A549 (cell line): ENCODE measurements at regions not wholly inside any gene's neighbourhood (a gene's known extent, or its start where the extent isn't known, plus 50 kb on each side); places are given as distances from the start of the nearest gene placed in this dataset.
A peak's percentile ranks its signal among the peaks of the same experiment; 100 is the strongest.

Experiments
- ATAC-seq, 2 experiments: fragments of 200-7000 bp in 1 of 2; fragments of >200 bp in 1 of 2; cut with Nextera tagmentation in 1 of 2; cut with Tn5 transposase in 1 of 2; 3 replicates each; pipeline versions ENCODE4 v1.8.0 to v1.9.1; 2018 to 2020; ENCODE audit warnings: mild to moderate bottlenecking in 1 of 2, moderate library complexity in 1 of 2
- CTCF ChIA-PET: fragments of 300-600 bp; sonication (Branson Sonifier 250); formaldehyde crosslinking; extraction: SDS; loops from one replicate; lab custom pipeline; 2021; ENCODE audit warnings: antibody characterized with exemption, inconsistent platforms; lab: Yijun Ruan, JAX
- POLR2A ChIA-PET: fragments of 350-600 bp; formaldehyde crosslinking; extraction: SDS; loops from one replicate; lab custom pipeline; 2021; ENCODE audit warnings: antibody characterized with exemption, inconsistent platforms; lab: Yijun Ruan, JAX
- DNase-seq, 2 experiments: peaks; one replicate each; pipeline versions ENCODE4 v3.0.0 to v3.0.0-alpha.2; 2011 to 2016; ENCODE audit warnings: low read depth in 1 of 2, low spot score in 1 of 2
- FAIRE-seq: peaks from 2 replicates; lab custom pipeline; 2011; peaks lifted over from hg19 to GRCh38; lab: Jason Lieb, UNC
- H3K27ac ChIP-seq, 2 experiments: fragments of >200 bp; sonication (Bioruptor Twin); formaldehyde crosslinking; 3 replicates each; pipeline ENCODE4 v1.5.1; 2016 to 2017
- H3K4me1 ChIP-seq: fragments of >200 bp; sonication (Bioruptor Twin); formaldehyde crosslinking; 3 replicates; pipeline ENCODE4 v1.6.1; 2016
- H3K4me2 ChIP-seq: fragments of >200 bp; sonication (Bioruptor Twin); formaldehyde crosslinking; 3 replicates; pipeline ENCODE4 v1.6.1; 2016
- H3K4me3 ChIP-seq: fragments of >200 bp; sonication (Bioruptor Twin); formaldehyde crosslinking; 3 replicates; pipeline ENCODE4 v1.5.1; 2016
- H3K9me3 ChIP-seq: fragments of >200 bp; sonication (Bioruptor Twin); formaldehyde crosslinking; 3 replicates; pipeline ENCODE4 v1.6.1; 2016
- ATOH8 ChIP-seq: fragments of 250-450 bp; sonication (Bioruptor Pico); IDR thresholded peaks from 2 replicates; pipeline ENCODE4 v1.5.0; 2020; ENCODE audit warnings: low read depth, mild to moderate bottlenecking, moderate library complexity
- BCL3 ChIP-seq: fragments of >200 bp; sonication (Bioruptor Twin); formaldehyde crosslinking; IDR thresholded peaks from 3 replicates; pipeline ENCODE4 v1.6.1; 2016
- CBX2 ChIP-seq: fragments of 200-600 bp; sonication (generic); IDR thresholded peaks from 2 replicates; pipeline ENCODE4 v1.6.1; 2016; ENCODE audit warnings: low read depth, mild to moderate bottlenecking, borderline replicate concordance
- CBX8 ChIP-seq: fragments of 200-600 bp; sonication (generic); IDR thresholded peaks from 2 replicates; pipeline ENCODE4 v1.6.1; 2016
- CEBPB ChIP-seq, 2 experiments: fragments of >200 bp in 1 of 2; sonication (Bioruptor Twin) in 1 of 2; formaldehyde crosslinking in 1 of 2; IDR thresholded peaks; 2 replicates each; pipeline ENCODE4 v1.6.1; 2012 to 2016
- CTCF ChIP-seq: fragments of >200 bp; sonication (Bioruptor Twin); formaldehyde crosslinking; IDR thresholded peaks from 3 replicates; pipeline ENCODE4 v1.5.1; 2016
- EHMT2 ChIP-seq: fragments of 200-600 bp; sonication (generic); IDR thresholded peaks from 2 replicates; pipeline ENCODE4 v1.6.1; 2016; ENCODE audit warnings: antibody characterized with exemption, low read depth, mild to moderate bottlenecking, moderate library complexity
- EP300 ChIP-seq, 2 experiments: fragments of >200 bp; sonication (Bioruptor Twin); formaldehyde crosslinking; IDR thresholded peaks; 2 replicates in 1 of 2; 3 replicates in 1 of 2; pipeline ENCODE4 v1.6.1; 2016 to 2017
- ESRRA ChIP-seq: fragments of 150-350 bp; IDR thresholded peaks from 2 replicates; pipeline ENCODE4 v1.6.1; 2014; ENCODE audit warnings: mild to moderate bottlenecking, low read length, borderline replicate concordance
- FOSB ChIP-seq: fragments of 250-450 bp; sonication (Bioruptor Pico); IDR thresholded peaks from 2 replicates; pipeline ENCODE4 v1.5.0; 2020; ENCODE audit warnings: mild to moderate bottlenecking, moderate library complexity
- FOSL2 ChIP-seq, 2 experiments: fragments of 450-650 bp in 1 of 2; fragments of >200 bp in 1 of 2; sonication (Bioruptor Twin) in 1 of 2; formaldehyde crosslinking; IDR thresholded peaks; 2 replicates each; pipeline versions ENCODE4 v1.5.0 to v1.6.1; 2016 to 2020; ENCODE audit warnings: mild to moderate bottlenecking in 1 of 2, moderate library complexity in 1 of 2
- GATA3 ChIP-seq: IDR thresholded peaks from 2 replicates; pipeline ENCODE4 v1.6.1; 2012; ENCODE audit warnings: borderline replicate concordance
- HES2 ChIP-seq: fragments of >200 bp; sonication (Bioruptor Twin); formaldehyde crosslinking; IDR thresholded peaks from 2 replicates; pipeline ENCODE4 v1.6.1; 2016
- HOXA7 ChIP-seq: fragments of 250-450 bp; sonication (Bioruptor Pico); IDR thresholded peaks from 2 replicates; pipeline ENCODE4 v1.5.0; 2020; ENCODE audit warnings: mild to moderate bottlenecking, moderate library complexity
- HOXB5 ChIP-seq: fragments of 250-450 bp; sonication (Bioruptor Pico); IDR thresholded peaks from 2 replicates; pipeline ENCODE4 v1.5.0; 2020; ENCODE audit warnings: mild to moderate bottlenecking, moderate library complexity
- JUN ChIP-seq, 2 experiments: fragments of >200 bp; sonication (Bioruptor Twin); formaldehyde crosslinking; IDR thresholded peaks; 2 replicates in 1 of 2; 3 replicates in 1 of 2; pipeline ENCODE4 v1.6.1; 2016 to 2017
- JUNB ChIP-seq: fragments of >200 bp; sonication (Bioruptor Twin); formaldehyde crosslinking; IDR thresholded peaks from 2 replicates; pipeline ENCODE4 v1.6.1; 2016
- MAX ChIP-seq: IDR thresholded peaks from 2 replicates; pipeline ENCODE4 v1.6.1; 2012
- MAZ ChIP-seq: fragments of 150-350 bp; IDR thresholded peaks from 2 replicates; pipeline ENCODE4 v1.6.1; 2014; ENCODE audit warnings: antibody characterized with exemption, low read depth, low read length, borderline replicate concordance
- MYC ChIP-seq: IDR thresholded peaks from 2 replicates; pipeline ENCODE4 v1.6.1; 2012; ENCODE audit warnings: mild to moderate bottlenecking, inconsistent platforms, low read length, improper control_type of control experiment, borderline replicate concordance
- NFE2L2 ChIP-seq: fragments of 150-350 bp; conservative IDR thresholded peaks from 2 replicates; pipeline ENCODE4 v1.6.1; 2014; ENCODE audit warnings: low read length
- NR3C1 ChIP-seq: fragments of >200 bp; sonication (Bioruptor Twin); formaldehyde crosslinking; IDR thresholded peaks from 3 replicates; pipeline ENCODE4 v1.6.1; 2017
- PHF8 ChIP-seq: fragments of 200-600 bp; sonication (generic); IDR thresholded peaks from 2 replicates; pipeline ENCODE4 v1.6.1; 2016; ENCODE audit warnings: low read depth, mild to moderate bottlenecking, antibody characterized with exemption, moderate library complexity, borderline replicate concordance
- POLR2A ChIP-seq: IDR thresholded peaks from 2 replicates; pipeline ENCODE4 v1.6.1; 2012; ENCODE audit warnings: mild to moderate bottlenecking, low read length
- RARB ChIP-seq: fragments of 250-450 bp; sonication (Bioruptor Pico); IDR thresholded peaks from 2 replicates; pipeline ENCODE4 v1.8.0; 2021; ENCODE audit warnings: mild to moderate bottlenecking, moderate library complexity
- RCOR1 ChIP-seq: fragments of 150-350 bp; IDR thresholded peaks from 2 replicates; pipeline ENCODE4 v1.6.1; 2014; ENCODE audit warnings: antibody characterized with exemption, low read length, low read depth
- TFCP2L1 ChIP-seq: fragments of 250-450 bp; sonication (Bioruptor Pico); IDR thresholded peaks from 2 replicates; pipeline ENCODE4 v1.5.0; 2021; ENCODE audit warnings: mild to moderate bottlenecking
- USF2 ChIP-seq: fragments of 450-650 bp; IDR thresholded peaks from 2 replicates; pipeline ENCODE4 v1.6.1; 2014; ENCODE audit warnings: antibody characterized with exemption
- ZFP36 ChIP-seq: fragments of 450-650 bp; IDR thresholded peaks from 2 replicates; pipeline ENCODE4 v1.6.1; 2014; ENCODE audit warnings: borderline replicate concordance; ENCODE audit not compliant: partially characterized antibody
- ZNF302 ChIP-seq: fragments of 250-450 bp; sonication (Bioruptor Pico); IDR thresholded peaks from 2 replicates; pipeline ENCODE4 v1.9.0; 2021; ENCODE audit warnings: inconsistent platforms, mild to moderate bottlenecking, moderate library complexity
- ZSCAN20 ChIP-seq: fragments of 250-450 bp; sonication (Bioruptor Pico); IDR thresholded peaks from 2 replicates; pipeline ENCODE4 v1.8.0; 2022; ENCODE audit warnings: mild to moderate bottlenecking, moderate library complexity
- WGBS: methylation state at CpG from one replicate; pipeline ENCODE4 v1.1.6; 2017; ENCODE audit errors: missing lambda C conversion rate; 5-methylcytosine and 5-hydroxymethylcytosine counted together

- no peak for TF ChIP-seq ZSCAN20 (CRISPR knock-in tag)
Measured at GRCh38 chr5:114174837-114175236, 187.0 kb upstream of the KCNN2 start (continued).

GRCh38 chr5:114176356-114176755 is 185.5 kb upstream of the KCNN2 start:
- Histone ChIP-seq H3K4me1 (no peaks in the 10 kb centered on the region), H3K4me3 (no peak overlapping the region; the same call in 1 of the 3 replicates), H3K27ac (no peak overlapping the region), H3K9me3 (peaks cover 7% of the 10 kb centered on the region; the same call in 2 of the 3 replicates), H3K4me2 (peak overlapping the region; percentile 57)
- TF ChIP-seq FOSL2 (IDR thresholded peaks at IDR 0.05) = no peak
- peak; percentile 39 for TF ChIP-seq FOSL2 (CRISPR knock-in tag; IDR thresholded peaks at IDR 0.05)
- no peak for TF ChIP-seq HES2
- ChIA-PET POLR2A (no interaction called here), CTCF (no interaction called here)
- ATAC-seq (peak in 1 of 2 experiments; percentile 42; a peak in 2 of 6 replicates), FAIRE-seq (no peak), DNase-seq (no peak)

- no peak for FAIRE-seq
- Histone ChIP-seq H3K4me3 (no peak overlapping the region), H3K4me1 (no peaks in the 10 kb centered on the region), H3K4me2 (no peak overlapping the region), H3K27ac (no peak overlapping the region), H3K9me3 (no peaks in the 10 kb centered on the region; the same call in 2 of the 3 replicates)
- no peak for ATAC-seq
- TF ChIP-seq CTCF (no peak), NR3C1 (no peak), TFCP2L1 (no peak), JUNB (no peak), EP300 (IDR thresholded peaks at IDR 0.05) (no peak), MAZ (no peak), MAX (no peak), MYC (no peak), ATOH8 (CRISPR knock-in tag) (no peak), PHF8 (no peak), CBX2 (no peak), GATA3 (no peak), CBX8 (no peak), EHMT2 (no peak), HOXB5 (CRISPR knock-in tag) (no peak), POLR2A (no peak), HOXA7 (CRISPR knock-in tag) (no peak), FOSB (CRISPR knock-in tag) (no peak), CEBPB (IDR thresholded peaks at IDR 0.05) (no peak)
- ChIA-PET CTCF (no interaction called here), POLR2A (no interaction called here)
- 17% methylated on average over 2 of the region's 2 CpGs for WGBS
- no peak for DNase-seq
Measured at GRCh38 chr5:114179134-114179533, 182.7 kb upstream of the KCNN2 start.

GRCh38 chr5:114184006-114184405 is 177.9 kb upstream of the KCNN2 start:
- Histone ChIP-seq H3K4me3 (no peak overlapping the region), H3K27ac (no peak overlapping the region), H3K4me1 (no peaks in the 10 kb centered on the region), H3K4me2 (no peak overlapping the region), H3K9me3 (no peaks in the 10 kb centered on the region)
- DNase-seq (no peak), FAIRE-seq (no peak), ATAC-seq (no peak)
- WGBS = 12% methylated on average over 1 of the region's 1 CpG
- ChIA-PET CTCF (no interaction called here), POLR2A (no interaction called here)
- no peak for TF ChIP-seq POLR2A
- TF ChIP-seq HOXB5 (CRISPR knock-in tag) = no peak
- TF ChIP-seq BCL3 = no peak
- TF ChIP-seq ESRRA = no peak
- TF ChIP-seq USF2 = no peak
- TF ChIP-seq NFE2L2 = no peak
- TF ChIP-seq FOSB (CRISPR knock-in tag) = no peak
- no peak for TF ChIP-seq JUNB
- TF ChIP-seq ZNF302 (CRISPR knock-in tag) = no peak
- no peak for TF ChIP-seq ZFP36
- no peak for TF ChIP-seq CEBPB (IDR thresholded peaks at IDR 0.05)
- TF ChIP-seq RCOR1 = no peak
- TF ChIP-seq PHF8 = no peak
- no peak for TF ChIP-seq RARB (CRISPR knock-in tag)
- TF ChIP-seq JUN (IDR thresholded peaks at IDR 0.05) = no peak
